SK-N-SH treated with all-trans-retinoic acid at 6 μM for 48 hours (cell line): ENCODE measurements at regions not wholly inside any gene's neighbourhood (a gene's known extent, or its start where the extent isn't known, plus 50 kb on each side); places are given as distances from the start of the nearest gene placed in this dataset.

Experiments used
- ARNTL ChIP-seq: fragments of 450-650 bp; formaldehyde crosslinking; IDR thresholded peaks from 2 replicates; pipeline ENCODE4 v1.5.0; 2020; ENCODE audit warnings: low read depth, mild to moderate bottlenecking, moderate library complexity, borderline replicate concordance
- CSDC2 ChIP-seq: fragments of 250-450 bp; sonication (Bioruptor Pico); IDR thresholded peaks from 2 replicates; pipeline ENCODE4 v1.5.0; 2020; ENCODE audit warnings: mild to moderate bottlenecking, moderate library complexity
- OSR1 ChIP-seq: fragments of 250-450 bp; sonication (Bioruptor Pico); IDR thresholded peaks from 2 replicates; pipeline ENCODE4 v1.8.0; 2022; ENCODE audit warnings: moderate library complexity, mild to moderate bottlenecking, inconsistent platforms
- TF ChIP-seq, protein P1 (sequence below): fragments of 250-450 bp; sonication (Bioruptor Pico); IDR thresholded peaks from 2 replicates; pipeline ENCODE4 v1.8.0; 2020; ENCODE audit warnings: mild to moderate bottlenecking, moderate library complexity, borderline replicate concordance

- TF ChIP-seq, protein P1, sequence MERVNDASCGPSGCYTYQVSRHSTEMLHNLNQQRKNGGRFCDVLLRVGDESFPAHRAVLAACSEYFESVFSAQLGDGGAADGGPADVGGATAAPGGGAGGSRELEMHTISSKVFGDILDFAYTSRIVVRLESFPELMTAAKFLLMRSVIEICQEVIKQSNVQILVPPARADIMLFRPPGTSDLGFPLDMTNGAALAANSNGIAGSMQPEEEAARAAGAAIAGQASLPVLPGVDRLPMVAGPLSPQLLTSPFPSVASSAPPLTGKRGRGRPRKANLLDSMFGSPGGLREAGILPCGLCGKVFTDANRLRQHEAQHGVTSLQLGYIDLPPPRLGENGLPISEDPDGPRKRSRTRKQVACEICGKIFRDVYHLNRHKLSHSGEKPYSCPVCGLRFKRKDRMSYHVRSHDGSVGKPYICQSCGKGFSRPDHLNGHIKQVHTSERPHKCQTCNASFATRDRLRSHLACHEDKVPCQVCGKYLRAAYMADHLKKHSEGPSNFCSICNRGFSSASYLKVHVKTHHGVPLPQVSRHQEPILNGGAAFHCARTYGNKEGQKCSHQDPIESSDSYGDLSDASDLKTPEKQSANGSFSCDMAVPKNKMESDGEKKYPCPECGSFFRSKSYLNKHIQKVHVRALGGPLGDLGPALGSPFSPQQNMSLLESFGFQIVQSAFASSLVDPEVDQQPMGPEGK (CRISPR knock-in tag), result no peak
- TF ChIP-seq ARNTL (CRISPR knock-in tag), result no peak
- no peak for TF ChIP-seq CSDC2
- no peak for TF ChIP-seq OSR1
Observed at GRCh38 chr11:35066030-35066429, 72.9 kb upstream of the CD44 start.
